GM21423 (cell line): ENCODE measurements at regions not wholly inside any gene's neighbourhood (a gene's known extent, or its start where the extent isn't known, plus 50 kb on each side); places are given as distances from the start of the nearest gene placed in this dataset.
"Not testable (repeated sequence)": the region's sequence is repeated elsewhere in the genome, so short reads cannot be mapped to it uniquely, and the experiment has no call there.

Source experiments
- ATAC-seq: cut with Tn5 transposase; IDR thresholded peaks from one replicate; pipeline ENCODE4 v1.9.1; 2021; ENCODE audit warnings: mild to moderate bottlenecking, moderate library complexity; ENCODE audit not compliant: unreplicated experiment

DNA sequence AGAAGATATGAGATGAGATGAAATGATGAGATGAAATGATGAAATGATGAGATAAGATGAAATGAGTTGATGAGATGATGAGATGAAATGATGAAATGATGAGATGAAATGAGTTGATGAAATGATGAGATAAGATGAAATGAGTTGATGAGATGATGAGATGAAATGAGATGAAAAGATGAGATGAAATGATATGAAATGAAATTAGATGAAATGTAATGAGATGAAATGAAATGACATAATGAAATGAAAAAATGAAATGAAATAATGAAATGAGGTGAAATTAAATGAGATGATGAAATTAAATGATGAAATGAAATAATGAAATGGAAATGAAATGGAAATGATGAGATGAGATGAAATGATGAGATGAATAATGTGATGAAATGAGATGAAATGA, 231.6 kb downstream of the GOLGA6L6 start:
- not testable (repeated sequence) for ATAC-seq

DNA sequence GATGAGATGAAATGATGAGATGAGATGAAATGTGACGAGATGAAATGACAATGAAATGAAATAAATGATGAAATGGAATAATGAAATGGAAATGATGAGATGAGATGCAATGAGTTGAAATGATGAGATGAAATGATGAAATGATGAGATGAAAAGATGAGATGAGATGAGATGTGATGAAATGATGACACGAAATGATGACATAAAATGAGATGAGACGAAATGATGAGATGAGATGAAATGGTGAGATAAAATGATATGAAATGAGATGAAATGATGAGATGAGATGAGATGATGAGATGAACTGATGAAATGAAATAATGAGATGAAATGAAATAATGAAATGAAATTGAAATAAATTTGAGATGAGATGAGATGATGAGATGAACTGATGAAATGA, 232.2 kb downstream of the GOLGA6L6 start:
- ATAC-seq: not testable (repeated sequence)

DNA sequence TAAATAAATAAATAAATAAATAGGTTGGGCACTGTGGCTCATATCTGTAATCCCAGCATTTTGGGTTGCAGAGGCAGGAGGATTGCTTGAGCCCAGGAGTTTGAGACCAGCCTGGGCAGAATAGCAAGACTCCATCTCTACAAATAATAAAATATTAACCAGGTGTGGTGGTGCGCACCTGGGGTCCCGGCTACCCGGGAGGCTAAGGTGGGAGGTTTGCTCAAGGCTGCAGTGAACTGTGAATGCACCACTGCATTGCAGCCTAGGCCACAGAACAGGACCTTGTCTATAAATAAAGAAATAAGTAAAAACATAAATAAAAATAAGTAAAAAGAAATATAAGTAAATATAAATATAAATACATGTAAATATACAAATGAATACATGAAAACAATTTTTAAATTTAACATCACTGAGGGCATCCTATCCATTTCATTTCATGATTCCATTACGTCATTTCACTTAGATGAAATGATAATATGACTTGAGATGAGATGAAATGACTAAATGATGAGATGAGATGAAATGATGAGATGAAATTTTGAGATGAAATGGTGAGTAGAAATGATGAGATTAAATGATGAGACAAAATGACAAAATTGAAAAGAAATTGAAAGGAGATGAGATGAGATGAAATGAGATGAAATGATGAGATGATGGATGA, 233.4 kb downstream of the GOLGA6L6 start:
- not testable (repeated sequence) for ATAC-seq

DNA sequence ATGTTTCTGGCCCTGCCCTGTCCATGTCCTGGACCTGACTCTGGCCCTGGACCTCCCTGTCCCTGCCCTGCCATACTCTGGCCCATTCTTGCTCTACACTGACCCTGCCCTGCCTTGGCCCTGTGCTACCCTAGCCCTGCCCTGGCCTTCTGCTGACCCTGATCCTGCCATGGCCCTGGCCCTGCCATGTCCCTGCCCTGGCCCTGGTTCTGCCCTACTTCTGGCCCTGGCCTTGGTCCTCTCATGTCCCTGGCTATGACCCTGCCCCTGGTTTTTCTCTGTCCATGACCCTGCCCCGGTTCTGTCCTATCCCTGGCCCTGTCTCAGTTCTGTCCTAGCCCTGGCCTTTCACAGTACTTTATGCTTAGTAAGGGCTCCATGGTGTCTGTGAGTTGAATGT, 234.5 kb downstream of the GOLGA6L6 start:
- not testable (repeated sequence) for ATAC-seq

DNA sequence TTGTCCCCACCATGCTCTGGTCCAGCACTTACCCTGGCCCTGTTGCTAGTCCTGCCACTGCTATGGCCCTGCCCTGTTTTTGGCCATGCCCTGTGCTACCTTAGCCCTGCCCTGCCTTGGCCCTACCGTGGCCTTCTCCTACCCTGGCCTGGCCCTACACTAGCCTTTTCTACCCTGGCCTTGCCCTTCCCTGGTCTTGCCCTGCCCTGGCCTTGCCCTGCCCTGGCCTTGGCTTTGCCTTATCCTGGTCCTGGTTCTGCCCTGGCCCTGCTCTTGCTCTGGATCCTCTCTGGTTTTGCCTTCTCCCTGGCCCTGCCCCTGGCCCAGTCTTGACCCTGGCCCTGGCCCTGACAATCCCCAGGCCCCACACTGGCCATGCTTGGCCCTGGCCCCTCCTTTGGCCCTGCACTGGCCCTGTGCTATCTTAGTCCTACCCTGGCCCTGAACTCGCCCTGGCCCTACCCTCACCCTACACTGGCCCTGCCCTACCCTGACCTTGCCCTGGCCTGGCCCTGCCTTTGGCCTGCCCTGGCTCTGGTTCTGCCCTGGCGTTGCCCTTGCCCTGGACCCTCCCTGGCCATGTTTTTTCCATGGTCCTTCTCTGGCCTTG, 235.0 kb downstream of the GOLGA6L6 start:
- ATAC-seq: not testable (repeated sequence)

DNA sequence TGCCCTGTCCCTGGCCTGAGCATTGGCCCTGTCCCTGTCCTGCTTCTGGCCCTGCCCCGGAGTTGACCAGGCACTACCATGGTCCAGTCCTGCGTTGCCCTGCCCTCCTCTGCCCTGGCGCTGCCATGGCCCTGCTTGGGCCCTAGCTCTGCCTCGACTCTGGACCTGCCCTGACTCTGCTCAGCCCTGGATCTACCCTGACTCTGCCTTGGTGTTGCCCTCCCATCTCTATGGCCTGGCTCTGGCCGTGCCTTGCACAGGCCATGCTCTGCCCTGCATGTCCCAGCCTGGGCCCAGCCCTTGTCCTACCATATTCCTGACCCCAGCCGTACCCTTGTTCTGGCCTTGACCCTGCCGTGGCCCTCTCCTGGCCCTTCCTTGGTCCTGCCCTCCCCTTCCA, 235.7 kb downstream of the GOLGA6L6 start:
- not testable (repeated sequence) for ATAC-seq

DNA sequence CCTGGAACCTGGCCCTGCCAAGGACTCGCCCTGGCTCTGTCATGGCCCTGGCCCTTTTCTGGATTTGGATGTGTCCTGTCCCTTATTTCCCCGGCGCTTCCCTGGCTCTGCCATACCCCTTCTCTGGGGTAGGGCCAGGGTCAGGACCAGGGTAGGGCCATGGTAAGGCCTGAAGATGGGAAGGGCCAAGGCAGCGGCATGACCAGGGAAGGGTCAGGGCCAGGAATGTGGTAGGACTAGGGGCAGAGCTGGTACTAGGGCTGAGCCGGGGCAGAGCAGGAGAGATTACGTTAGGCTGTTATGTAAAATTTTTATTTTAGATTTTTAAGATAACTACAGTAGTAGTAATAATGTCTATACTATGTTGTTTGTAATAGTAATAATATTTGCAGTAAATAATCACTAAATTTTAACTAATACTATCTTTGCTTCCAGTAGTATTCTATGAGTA, 236.6 kb downstream of the GOLGA6L6 start:
- not testable (repeated sequence) for ATAC-seq

DNA sequence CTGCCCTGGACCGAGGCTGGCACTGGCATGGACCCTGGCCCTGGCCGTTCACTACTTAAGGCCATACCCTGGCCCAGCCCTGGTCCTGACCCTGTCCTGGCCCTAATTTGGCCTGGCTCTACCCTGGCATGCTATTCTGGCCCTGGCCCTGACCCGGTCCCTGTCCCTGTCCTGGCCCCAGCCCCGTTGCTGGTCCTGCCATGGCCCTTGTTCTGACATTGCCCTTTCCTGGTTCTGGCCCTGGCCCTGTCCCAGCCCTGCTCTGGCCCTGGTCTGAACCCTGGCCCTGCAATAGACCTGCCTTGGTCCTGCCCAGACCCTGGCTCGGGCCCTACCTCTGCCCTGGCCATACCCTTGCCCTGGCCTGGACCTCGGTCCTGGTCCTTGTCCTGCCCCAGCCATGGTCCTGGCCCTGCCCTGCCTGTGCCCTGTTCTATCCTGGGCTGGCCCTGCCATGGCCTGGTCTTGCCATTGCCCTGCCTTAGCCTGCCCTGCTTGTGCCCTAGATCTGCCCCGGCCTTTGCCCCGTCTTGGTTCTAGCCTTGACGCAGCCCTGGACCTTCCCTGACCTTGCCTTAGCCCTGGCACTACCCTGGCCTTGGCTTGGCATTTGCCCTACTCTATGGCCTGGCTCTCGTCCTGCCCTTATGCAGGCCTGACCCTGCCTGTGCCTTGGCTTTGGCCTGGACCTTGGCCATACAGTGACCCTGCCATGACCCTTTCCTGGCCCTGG, 237.2 kb downstream of the GOLGA6L6 start:
- not testable (repeated sequence) for ATAC-seq

DNA sequence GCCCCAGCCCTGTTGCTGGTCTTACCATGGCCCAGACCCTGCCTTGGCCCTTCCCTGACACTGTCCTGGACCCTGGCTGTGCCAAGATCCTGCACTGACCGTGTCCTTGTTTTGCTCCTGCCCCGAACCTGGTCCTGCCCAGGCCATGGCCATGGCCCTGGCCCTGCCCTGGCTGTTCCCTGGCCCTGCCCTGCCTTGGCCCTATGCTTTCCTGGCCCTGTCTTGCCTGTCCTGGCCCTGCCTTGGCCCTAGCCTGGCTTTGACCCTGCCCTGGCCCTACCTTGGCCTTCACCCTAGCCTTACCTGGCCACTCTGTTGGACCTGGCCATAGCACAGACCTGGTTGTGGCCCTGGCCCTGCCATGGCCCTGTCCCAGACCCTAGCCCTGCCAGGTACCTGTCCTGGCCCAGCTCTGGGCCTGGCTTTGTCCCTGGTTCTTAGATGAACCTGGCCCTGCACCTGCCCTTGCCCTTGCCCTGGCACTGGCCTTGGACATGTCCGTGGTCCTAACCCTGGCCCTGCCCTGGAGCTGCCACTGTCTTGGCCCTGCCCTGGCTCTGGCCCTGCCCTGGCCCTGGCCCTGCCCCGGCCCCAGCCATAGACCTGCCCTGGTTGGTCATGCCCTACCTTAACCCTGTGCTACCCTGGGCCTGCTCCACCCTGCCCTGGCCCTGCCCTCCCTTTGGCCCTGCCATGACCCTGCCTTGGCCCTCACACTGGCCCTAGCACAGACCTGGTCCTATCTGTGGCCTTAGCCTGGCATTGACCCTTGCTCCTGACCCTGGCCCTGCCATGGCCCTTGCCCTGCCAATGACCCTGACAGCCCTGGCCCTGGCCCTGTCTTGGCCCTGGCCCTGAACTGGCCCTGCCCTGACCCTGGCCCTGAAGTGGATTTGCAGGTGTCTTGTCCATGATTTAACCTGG, 238.1 kb downstream of the GOLGA6L6 start:
- not testable (repeated sequence) for ATAC-seq

DNA sequence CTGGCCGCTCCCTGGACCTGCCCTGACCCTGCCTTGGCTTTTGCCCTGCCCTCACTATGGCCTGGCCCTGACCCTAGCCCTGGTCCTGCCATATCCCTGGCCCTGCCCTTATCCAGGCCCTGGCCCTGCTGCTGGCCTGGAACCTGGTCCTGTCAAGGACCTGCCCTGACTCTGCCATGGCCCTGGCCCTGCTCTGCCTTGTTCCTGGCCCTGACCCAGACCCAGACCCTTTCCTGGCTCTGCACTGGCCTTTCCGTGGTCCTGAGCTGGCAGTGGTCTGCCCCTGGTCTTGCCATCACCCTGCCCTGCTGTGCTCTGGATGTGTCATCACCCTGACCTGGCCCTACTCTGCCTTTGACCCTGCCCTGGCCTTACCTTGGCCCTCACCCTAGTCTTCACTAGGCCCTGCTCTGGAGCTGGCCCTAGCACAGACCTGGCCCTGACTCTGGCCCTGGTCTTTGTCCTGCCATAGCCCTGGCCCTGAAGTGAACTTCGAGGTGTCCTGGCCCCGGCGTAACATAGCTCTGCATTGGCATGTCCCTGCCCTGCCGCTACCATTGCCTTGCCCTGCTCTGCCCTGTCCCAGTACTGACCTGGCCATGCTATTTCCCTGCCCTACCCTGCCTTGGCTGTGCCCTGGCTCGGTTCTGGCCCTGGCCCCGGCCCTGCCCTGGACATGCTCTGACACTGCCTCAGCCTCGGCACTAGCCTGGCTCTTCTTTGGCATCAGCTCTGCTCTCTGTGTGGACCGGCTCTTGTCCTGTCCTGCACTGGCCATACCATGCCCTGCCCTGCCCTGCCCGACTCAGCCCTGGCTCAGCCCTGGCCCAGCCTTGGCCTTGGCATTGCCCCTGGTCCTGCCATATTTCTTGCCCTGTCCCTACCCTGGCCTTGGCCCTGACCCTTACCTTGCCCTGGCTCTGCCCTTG, 239.2 kb downstream of the GOLGA6L6 start:
- not testable (repeated sequence) for ATAC-seq

DNA sequence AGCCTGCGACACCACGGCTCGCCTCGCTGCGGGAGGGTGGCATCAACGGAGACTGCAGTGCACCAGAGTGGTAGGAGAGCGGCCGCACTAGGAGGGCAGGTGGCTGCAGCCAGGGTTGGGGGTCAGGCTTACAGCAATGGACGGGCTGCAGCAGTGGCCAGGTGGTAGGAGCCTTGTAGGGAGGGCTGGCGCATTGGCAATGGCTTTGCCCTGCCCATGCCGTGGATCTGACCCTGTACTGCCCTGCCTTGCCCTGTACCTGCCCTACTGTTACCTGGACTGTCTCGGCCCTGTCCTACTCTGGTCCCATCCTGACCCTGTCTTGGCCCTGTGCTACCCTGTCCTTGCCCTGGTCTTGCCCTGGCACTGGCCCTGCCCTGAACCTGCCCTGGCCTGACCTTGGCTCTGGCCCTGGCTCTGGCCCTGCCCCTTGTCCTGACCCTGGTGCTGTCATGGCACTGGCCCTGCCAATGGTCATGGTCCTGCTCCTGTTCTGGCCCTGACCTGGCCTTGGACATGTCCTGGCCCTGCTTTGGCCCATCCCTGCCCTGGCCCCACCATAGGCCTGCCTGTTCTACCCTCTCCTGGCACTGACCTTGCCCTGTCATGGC, 240.0 kb downstream of the GOLGA6L6 start:
- ATAC-seq: not testable (repeated sequence)

DNA sequence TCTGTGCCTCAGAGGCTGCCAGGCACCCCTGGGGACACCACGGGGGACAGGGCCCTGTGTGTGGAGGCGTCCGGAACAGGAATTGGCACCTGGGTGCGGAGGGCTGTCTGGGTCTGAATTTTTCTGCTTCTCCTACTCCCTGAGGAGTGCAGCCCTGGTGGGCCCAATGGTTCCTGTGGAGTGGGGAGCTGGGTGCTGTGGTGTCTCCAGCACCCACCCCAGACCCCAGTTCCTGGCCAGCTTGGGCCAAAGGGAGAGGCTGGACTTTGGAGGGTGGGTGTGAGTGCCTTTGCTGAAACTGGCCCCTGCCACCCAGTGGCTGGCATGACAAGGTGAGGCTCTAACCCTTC, 240.6 kb downstream of the GOLGA6L6 start:
- ATAC-seq: not testable (repeated sequence)

DNA sequence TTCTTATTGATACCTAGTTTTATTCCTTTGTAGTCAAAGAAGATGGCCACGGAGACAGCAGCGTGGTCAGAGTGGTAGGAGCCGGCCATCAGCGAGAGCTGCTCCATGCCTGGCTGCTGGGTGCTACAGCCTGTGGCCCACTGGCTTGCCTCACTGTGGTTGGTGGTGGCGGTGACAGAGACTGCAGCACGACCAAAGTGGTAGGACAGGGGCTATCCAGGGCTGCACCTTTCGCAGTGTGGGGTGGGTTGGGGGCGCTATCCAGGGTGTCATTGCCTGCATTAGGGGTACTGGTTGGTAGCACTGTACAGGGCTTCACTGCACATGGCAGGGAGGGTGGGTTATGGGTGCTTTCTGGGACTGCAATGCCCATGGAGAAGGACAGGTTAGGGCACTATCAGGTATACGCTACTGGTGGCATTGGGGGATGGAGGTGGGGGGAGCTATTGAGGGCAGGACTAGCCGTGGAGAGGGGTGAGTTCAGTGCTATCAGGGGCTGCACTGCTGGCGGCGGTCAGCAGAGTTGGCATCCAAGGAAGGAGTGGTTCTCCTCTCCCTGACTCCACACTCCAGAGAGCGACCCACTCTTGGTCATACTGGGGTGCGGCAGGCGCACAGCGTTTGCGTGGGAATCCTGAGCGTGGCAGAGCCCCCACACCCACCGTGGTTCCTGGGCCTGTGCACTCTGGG, 241.1 kb downstream of the GOLGA6L6 start:
- not testable (repeated sequence) for ATAC-seq

DNA sequence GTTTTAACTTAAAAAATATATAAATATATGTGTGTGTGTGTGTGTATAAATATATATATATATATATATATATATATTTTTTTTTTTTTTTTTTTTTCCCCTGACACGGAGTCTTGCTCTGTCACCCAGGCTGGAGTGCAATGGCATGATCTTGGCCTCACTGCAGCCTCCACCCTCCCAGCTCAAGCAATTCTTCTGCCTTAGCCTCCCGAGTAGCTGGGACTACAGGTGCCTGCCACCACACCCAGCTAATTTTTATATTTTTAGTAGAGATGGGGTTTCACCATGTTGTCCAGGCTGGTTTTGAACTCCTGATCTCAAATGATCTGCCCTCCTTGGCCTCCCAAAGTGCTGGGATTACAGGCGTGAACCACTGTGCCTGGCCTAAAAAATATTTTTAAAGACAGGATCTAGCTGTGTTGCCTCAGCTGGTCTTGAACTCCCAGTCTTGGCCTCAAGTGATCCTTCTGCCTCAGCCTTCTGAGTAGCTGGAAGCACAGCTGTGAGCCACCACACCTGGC, 243.9 kb downstream of the GOLGA6L6 start:
- not testable (repeated sequence) for ATAC-seq

DNA sequence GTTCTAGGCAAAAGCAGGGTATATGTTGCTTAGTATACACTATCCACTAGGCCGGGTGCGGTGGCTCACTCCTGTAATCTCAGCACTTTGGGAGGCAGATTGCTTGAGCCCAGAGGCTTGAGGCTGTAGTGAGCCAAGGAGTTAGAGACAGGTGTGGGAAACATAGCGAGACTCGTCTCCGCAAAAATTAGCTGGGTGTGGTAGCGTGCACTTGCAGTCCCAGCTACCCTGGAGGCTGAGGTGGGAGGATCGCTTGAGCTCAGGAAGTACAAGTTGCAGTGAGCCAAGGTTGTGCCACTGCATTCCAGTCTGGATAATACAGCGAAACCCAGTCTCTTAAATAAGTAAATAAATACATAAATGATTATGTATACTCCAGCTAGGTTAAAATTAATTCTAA, 245.3 kb downstream of the GOLGA6L6 start:
- ATAC-seq: not testable (repeated sequence)

DNA sequence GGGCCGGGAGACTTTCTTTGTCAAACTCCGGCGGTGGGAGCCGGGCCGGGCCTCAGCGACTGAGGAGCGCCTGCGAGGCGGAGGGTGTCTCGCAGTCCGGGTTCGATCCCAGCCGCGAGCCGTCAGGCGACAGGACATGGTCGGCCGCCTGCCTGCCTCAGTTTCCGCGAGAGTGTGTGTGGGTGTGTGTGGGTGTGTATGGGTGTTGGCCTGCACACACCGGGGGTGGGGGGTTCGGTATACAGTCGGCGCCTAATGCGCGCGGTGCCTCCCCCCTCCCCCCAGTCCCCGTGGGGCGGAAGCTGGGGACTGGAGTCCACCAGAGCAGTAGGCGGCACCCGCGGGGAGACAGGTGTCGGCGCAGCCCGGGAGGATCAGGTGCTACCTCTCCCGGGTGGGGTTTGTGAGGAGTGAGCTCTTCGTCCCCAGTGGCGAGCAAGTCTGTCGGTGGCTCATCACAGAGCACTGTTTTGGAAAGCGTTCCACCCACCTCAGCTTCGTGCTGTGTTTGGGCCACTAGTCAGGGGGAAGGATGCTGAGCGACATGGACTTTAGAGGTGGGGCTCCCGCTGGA, 246.3 kb downstream of the GOLGA6L6 start:
- ATAC-seq: no peak

DNA sequence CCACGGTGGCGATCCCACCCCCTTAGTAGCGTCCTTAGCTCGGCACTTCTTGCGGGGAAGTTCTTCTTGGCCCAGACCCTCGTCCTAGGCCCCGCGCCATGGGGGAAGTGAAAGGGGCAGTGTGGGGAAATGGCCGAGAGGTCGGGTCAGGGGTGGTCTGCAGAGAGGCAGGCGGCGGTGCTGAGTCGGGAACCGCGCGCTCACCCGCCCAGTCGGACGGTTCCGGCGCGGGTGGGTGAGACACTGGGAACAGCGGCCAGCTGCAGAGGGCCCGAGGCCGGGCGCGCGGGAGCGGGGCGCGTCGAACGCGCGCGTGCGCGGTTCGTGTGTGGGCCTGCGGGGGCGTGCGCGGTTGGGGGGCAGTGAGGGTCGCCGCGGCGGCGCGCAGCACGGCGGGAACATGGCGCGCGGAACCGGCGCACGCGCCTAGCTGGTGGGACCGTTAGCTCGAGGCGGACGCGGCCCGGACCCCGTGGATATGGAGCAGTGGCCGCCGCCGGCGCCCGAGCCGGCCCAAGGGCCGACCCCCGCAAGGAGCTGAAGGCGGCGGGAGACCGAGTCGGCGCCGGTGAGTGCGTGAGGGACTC, 246.9 kb downstream of the GOLGA6L6 start:
- no peak for ATAC-seq
